Right kidney (tissue), 1 donor: ENCODE measurements at regions not wholly inside any gene's neighbourhood (a gene's known extent, or its start where the extent isn't known, plus 50 kb on each side); places are given as distances from the start of the nearest gene placed in this dataset.
A peak's percentile ranks its signal among the peaks of the same experiment; 100 is the strongest.
"Not testable (repeated sequence)": the region's sequence is repeated elsewhere in the genome, so short reads cannot be mapped to it uniquely, and the experiment has no call there.

ENCODE experiments used
- DNase-seq: peaks from one replicate; pipeline ENCODE4 v3.0.0-alpha.2; 2016

- not testable (repeated sequence) for DNase-seq
Observed at GRCh38 chr7:73175322-73175721, 89.5 kb upstream of the SPDYE9 start.

- not testable (repeated sequence) for DNase-seq
Observed at GRCh38 chr7:73170902-73171301, 85.1 kb upstream of the SPDYE9 start.

DNA sequence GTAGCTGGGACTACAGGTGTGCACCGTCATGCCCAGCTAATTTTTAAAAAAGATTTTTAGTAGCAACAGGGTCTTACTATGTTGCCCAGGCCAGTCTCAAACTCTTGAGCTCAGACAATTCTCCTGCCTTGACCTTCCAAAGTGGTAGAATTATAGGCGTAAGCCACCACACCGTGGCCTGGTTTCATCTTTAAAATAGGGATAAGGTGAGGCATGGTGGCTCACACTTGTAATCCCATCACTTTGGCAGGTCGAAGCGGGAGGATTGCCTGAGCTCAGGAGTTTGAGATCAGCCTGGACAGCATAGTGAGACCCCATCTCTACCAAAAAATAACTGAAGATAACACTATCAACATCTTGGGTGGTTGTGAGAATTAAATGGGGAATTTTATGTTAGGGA is 84.6 kb upstream of the SPDYE9 start:
- not testable (repeated sequence) for DNase-seq

DNA sequence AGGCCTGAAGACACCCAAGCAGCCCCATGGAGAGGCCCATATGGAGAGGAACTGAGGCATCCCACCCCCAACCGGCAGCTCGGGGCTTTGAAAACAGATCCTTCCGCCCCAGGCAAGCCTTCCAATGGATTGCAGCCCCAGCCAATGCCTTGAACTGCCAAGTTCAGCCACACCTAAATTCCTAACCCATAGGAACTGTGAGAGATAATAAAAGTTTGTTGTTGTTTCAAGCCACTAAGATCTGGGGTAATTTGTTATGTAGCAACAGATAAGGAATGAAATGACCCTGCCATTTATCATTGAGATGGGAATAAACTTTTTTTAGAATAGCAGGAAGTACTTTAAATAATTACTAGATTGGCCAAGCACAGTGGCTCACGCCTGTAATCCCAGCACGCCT is 80.3 kb upstream of the SPDYE9 start:
- not testable (repeated sequence) for DNase-seq

DNA sequence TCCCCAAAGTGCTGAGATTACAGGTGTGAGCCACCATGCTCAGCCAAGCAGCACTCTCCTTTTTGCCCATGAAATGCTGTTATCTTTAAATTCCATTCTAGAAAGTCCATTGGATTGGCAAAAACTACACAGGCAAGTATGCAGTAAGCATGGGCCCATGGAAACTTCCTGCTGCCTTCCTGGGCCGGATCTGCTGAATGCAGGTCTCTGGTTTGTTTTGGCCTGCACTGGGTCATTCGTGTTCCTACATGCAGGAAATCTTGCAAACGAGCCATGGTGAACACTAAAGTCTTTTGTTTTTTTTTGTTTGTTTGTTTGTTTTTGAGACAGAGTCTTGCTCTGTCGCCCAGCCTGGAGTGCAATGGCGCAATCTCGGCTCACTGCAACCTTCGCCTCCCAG is 76.8 kb upstream of the SPDYE9 start:
- not testable (repeated sequence) for DNase-seq

DNA sequence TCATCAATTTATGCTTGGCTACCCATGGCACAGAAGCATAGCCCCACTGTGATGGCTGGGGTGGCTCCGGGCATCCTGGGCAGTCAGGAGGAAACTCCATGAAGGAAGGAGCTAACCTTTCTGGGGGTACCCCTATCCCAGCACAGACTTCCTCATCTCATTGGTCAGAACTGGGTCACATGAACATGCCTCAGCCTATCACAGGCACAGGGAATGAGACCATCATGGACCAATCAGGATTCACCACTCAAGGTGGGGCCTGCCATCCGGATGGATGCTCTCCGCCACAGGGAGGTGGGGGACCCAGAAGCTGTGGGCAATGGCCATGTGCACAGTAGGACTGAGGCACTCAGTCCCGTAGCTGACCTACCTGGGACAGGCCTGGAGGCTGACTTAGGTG is 75.9 kb upstream of the SPDYE9 start:
- not testable (repeated sequence) for DNase-seq

- DNase-seq: not testable (repeated sequence)
Observed at GRCh38 chr7:73157169-73157661, 71.4 kb upstream of the SPDYE9 start.

DNA sequence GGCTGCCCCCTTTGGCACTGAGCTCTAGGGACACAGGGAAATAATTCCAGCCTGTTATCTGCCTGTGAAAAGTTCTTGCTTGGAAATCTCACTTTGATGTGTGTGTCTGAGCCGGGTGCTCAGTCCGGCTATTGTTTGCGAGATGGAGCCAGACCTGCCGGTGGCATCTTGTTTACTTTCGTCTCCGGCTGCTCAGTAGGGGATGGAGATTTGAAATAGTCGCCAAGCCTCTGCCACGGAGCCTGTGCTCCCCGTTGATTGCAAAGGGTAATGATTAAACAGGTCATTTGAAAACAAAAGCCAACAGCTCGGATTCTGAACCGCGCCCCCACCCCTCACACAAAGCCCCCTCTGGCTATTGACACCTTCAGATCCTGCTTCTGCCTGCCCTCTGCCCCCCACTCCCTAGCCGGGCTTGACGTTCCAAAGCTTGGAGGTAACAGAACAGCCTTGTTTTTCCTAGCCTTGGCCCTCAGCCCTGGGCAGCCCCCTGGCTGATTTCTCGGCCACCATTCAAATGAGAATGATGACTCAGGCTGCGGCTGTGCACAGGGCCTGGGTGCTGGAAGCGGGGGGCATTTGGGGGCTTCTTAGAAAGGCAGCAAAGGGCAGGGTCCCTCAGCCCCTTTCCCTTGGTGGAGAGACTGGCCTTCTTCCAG is 70.8 kb upstream of the SPDYE9 start:
- not testable (repeated sequence) for DNase-seq

DNA sequence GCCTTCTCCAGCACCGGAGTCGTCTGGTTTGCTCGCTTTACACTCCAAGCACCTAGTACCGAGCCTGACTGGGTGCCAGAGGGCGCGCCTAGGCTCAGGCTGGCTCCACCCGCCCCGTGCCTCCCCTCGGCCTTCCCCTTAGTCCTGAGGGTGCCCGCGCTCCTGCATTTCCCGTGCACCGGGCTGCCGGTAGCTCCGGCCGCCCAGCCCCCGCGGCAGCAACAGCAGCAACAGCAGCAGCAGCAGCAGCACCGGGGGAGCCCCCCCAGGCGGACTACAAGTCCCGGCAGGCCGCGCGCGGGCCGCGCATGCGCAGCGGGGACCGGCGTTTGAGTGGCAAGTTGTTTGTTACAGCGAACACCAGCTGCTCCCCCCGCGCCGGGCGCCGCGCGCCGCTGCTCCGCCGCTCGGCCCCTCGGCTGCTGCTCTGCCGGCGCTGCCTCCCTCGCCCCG is 68.8 kb upstream of the SPDYE9 start:
- peak; percentile 49 for DNase-seq

- not testable (repeated sequence) for DNase-seq
Observed at GRCh38 chr7:73153921-73154585, 68.2 kb upstream of the SPDYE9 start.

GRCh38 chr7:73148570-73148969 is 62.7 kb upstream of the SPDYE9 start:
- not testable (repeated sequence) for DNase-seq

GRCh38 chr7:73147681-73148080 is 61.8 kb upstream of the SPDYE9 start:
- not testable (repeated sequence) for DNase-seq

GRCh38 chr7:73143993-73144392 is 58.2 kb upstream of the SPDYE9 start:
- DNase-seq: not testable (repeated sequence)

DNA sequence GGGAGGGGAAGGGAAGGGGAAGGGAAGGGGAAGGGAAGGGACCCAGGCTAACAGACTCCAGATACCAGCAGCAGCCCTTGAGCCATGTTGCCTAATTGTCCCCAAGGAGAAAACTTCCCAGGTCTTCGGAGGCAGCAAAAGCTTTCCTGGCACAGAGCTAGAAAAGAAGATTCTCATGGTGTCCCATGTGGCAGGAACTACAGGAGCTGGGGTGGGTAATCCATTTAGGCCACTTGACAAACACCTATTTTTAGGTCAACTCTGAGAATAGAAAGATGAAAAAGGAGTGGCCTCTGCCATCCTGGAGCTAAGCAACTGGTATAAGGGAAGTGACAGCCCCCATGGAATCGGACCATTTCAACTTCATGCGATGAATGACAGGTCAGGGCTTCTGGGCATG is 52.1 kb upstream of the SPDYE9 start:
- not testable (repeated sequence) for DNase-seq
